ENCODE measurements at regions not wholly inside any gene's neighbourhood (a gene's known extent, or its start where the extent isn't known, plus 50 kb on each side); places are given as distances from the start of the nearest gene placed in this dataset.

GRCh38 chr4:128341634-128342033 lies 54.0 kb upstream of the PGRMC2 start:
- no peak for DNase-seq (ENCODE audit: extremely low read depth in 1 of 2, low read depth in 1 of 2)

GRCh38 chr4:128338634-128339355 lies 51.2 kb upstream of the PGRMC2 start:
- DNase-seq (ENCODE audit: extremely low read depth in 1 of 2, low read depth in 1 of 2) = no peak

- no peak for DNase-seq (ENCODE audit: extremely low read depth in 1 of 2, low read depth in 1 of 2)
These were observed 50.2 kb upstream of the PGRMC2 start for GRCh38 chr4:128337863-128338262.

Measured in stimulated activated CD8-positive, alpha-beta memory T cell treated with anti-CD3 and anti-CD28 coated beads, Interleukin-7, amount 100 ng/mL, for 48 hours (primary cell).